K562 (cell line): ENCODE measurements at regions not wholly inside any gene's neighbourhood (a gene's known extent, or its start where the extent isn't known, plus 50 kb on each side); places are given as distances from the start of the nearest gene placed in this dataset.

Experiments used
- JUNB ChIP-seq: fragments of 450-650 bp; formaldehyde crosslinking; conservative IDR thresholded peaks from 2 replicates; pipeline ENCODE4 v1.4.0; 2020; ENCODE audit warnings: mild to moderate bottlenecking
- UBTF ChIP-seq, 2 experiments: IDR thresholded peaks; 2 replicates each; pipeline ENCODE4 v1.6.1; 2012; ENCODE audit warnings: improper control_type of control experiment in 2 of 2, low read depth in 2 of 2, low read length in 2 of 2, borderline replicate concordance in 1 of 2
- ZBTB7A ChIP-seq: IDR thresholded peaks from 2 replicates; pipeline ENCODE4 v1.6.1; 2011; ENCODE audit warnings: low read depth, mild to moderate bottlenecking, low read length, moderate library complexity, borderline replicate concordance; ENCODE audit not compliant: control insufficient read depth
- TF ChIP-seq, protein P1 (sequence below), 3 experiments: IDR thresholded peaks in 2 of 3; conservative IDR thresholded peaks in 1 of 3; 2 replicates each; pipeline ENCODE4 v1.5.1; 2011 to 2012; ENCODE audit warnings: low read length in 3 of 3, mild to moderate bottlenecking in 3 of 3, control low read depth in 2 of 3, improper control_type of control experiment in 1 of 3, inconsistent platforms in 1 of 3, low read depth in 1 of 3, mixed read lengths in 1 of 3, moderate library complexity in 1 of 3; ENCODE audit not compliant: insufficient read depth in 2 of 3

- TF ChIP-seq JUNB (CRISPR knock-in tag) = no peak
- TF ChIP-seq UBTF (IDR thresholded peaks at IDR 0.05; ENCODE audit: borderline replicate concordance in 1 of 2, low read depth in 2 of 2, low read length in 2 of 2) = no peak
- no peak for TF ChIP-seq ZBTB7A
- TF ChIP-seq, protein P1, sequence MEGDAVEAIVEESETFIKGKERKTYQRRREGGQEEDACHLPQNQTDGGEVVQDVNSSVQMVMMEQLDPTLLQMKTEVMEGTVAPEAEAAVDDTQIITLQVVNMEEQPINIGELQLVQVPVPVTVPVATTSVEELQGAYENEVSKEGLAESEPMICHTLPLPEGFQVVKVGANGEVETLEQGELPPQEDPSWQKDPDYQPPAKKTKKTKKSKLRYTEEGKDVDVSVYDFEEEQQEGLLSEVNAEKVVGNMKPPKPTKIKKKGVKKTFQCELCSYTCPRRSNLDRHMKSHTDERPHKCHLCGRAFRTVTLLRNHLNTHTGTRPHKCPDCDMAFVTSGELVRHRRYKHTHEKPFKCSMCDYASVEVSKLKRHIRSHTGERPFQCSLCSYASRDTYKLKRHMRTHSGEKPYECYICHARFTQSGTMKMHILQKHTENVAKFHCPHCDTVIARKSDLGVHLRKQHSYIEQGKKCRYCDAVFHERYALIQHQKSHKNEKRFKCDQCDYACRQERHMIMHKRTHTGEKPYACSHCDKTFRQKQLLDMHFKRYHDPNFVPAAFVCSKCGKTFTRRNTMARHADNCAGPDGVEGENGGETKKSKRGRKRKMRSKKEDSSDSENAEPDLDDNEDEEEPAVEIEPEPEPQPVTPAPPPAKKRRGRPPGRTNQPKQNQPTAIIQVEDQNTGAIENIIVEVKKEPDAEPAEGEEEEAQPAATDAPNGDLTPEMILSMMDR (IDR thresholded peaks at IDR 0.05 in 2 of 3, conservative IDR thresholded peaks at IDR 0.05 in 1 of 3; ENCODE audit: insufficient read depth in 2 of 3, low read depth in 1 of 3, low read length in 3 of 3) = no peak
Measured at GRCh38 chr3:153242896-153243295, 80.9 kb downstream of the RAP2B start.
